ENCODE measurements at regions not wholly inside any gene's neighbourhood (a gene's known extent, or its start where the extent isn't known, plus 50 kb on each side); places are given as distances from the start of the nearest gene placed in this dataset.

DNA sequence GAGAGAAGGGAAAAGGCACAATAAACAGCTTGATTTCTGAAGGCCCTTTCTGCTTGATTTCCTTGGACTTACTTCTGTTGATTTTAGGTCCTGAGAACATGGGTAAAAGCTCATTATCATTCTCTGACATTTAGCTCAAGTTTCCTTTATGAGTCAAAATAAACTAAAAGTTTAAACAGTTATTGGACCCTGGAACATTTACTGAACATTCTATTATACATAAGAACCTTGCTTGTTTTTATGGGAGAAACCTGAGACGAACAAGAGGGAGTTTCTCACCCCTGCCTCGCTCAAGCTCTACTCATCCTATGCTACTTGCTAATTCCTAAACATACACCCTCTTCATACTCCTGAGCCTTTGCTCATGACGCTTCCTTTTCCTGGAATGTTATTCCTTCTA is 538.3 kb upstream of the PKN2 start:
- TF ChIP-seq, protein P1, sequence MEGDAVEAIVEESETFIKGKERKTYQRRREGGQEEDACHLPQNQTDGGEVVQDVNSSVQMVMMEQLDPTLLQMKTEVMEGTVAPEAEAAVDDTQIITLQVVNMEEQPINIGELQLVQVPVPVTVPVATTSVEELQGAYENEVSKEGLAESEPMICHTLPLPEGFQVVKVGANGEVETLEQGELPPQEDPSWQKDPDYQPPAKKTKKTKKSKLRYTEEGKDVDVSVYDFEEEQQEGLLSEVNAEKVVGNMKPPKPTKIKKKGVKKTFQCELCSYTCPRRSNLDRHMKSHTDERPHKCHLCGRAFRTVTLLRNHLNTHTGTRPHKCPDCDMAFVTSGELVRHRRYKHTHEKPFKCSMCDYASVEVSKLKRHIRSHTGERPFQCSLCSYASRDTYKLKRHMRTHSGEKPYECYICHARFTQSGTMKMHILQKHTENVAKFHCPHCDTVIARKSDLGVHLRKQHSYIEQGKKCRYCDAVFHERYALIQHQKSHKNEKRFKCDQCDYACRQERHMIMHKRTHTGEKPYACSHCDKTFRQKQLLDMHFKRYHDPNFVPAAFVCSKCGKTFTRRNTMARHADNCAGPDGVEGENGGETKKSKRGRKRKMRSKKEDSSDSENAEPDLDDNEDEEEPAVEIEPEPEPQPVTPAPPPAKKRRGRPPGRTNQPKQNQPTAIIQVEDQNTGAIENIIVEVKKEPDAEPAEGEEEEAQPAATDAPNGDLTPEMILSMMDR (IDR thresholded peaks at IDR 0.05): no peak
- no peak for TF ChIP-seq POLR2A (IDR thresholded peaks at IDR 0.05)
